CD14-positive monocyte (primary cell): ENCODE measurements at regions not wholly inside any gene's neighbourhood (a gene's known extent, or its start where the extent isn't known, plus 50 kb on each side); places are given as distances from the start of the nearest gene placed in this dataset.
A peak's percentile ranks its signal among the peaks of the same experiment; 100 is the strongest.

Experiments used
- DNase-seq, 3 donors: peaks; one replicate each; pipeline ENCODE4 v3.0.0-alpha.2; 2011 to 2022
- H2AFZ ChIP-seq: 2 replicates; pipeline ENCODE4 v1.6.0; 2012; ENCODE audit warnings: mild to moderate bottlenecking, low read depth, low read length, inconsistent platforms; ENCODE audit not compliant: insufficient read depth, poor library complexity, severe bottlenecking
- H3K27ac ChIP-seq, 2 donors: 1 replicate in 1 of 2; 2 replicates in 1 of 2; pipeline ENCODE4 v1.5.1; 2012 to 2013; ENCODE audit warnings: low read length in 2 of 2, control low read depth in 1 of 2, inconsistent platforms in 1 of 2, low read depth in 1 of 2, mild to moderate bottlenecking in 1 of 2
- H3K27me3 ChIP-seq, 2 donors: one replicate each; pipeline versions ENCODE4 v1.6.0 to v1.6.1; 2011 to 2013; ENCODE audit warnings: low read length in 2 of 2; ENCODE audit not compliant: control insufficient read depth in 2 of 2, insufficient read depth in 2 of 2
- H3K36me3 ChIP-seq, 2 donors: replicated peaks in 1 of 2; 1 replicate in 1 of 2; 2 replicates in 1 of 2; pipeline versions ENCODE4 v1.5.1 to v1.6.1; 2012 to 2013; ENCODE audit warnings: low read length in 2 of 2, control low read depth in 1 of 2, inconsistent platforms in 1 of 2, mild to moderate bottlenecking in 1 of 2; ENCODE audit not compliant: insufficient read depth in 2 of 2, control insufficient read depth in 1 of 2
- H3K4me1 ChIP-seq, 2 donors: 1 replicate in 1 of 2; 2 replicates in 1 of 2; pipeline versions ENCODE4 v1.5.1 to v1.6.1; 2012 to 2013; ENCODE audit warnings: low read length in 2 of 2, control low read depth in 1 of 2, inconsistent platforms in 1 of 2, mild to moderate bottlenecking in 1 of 2, moderate library complexity in 1 of 2; ENCODE audit not compliant: insufficient read depth in 2 of 2, control insufficient read depth in 1 of 2
- H3K4me2 ChIP-seq: replicated peaks from 2 replicates; pipeline ENCODE3; 2012; ENCODE audit warnings: low read length, moderate library complexity, mild to moderate bottlenecking; ENCODE audit not compliant: poor library complexity, severe bottlenecking; ENCODE audit errors: extremely low read depth
- H3K4me3 ChIP-seq, 3 experiments: fragments of 200-600 bp in 1 of 3; sonication (generic) in 1 of 3; replicated peaks in 1 of 3; 1 replicate in 2 of 3; 2 replicates in 1 of 3; pipeline ENCODE4 v1.5.1; 2011 to 2013; ENCODE audit warnings: low read length in 3 of 3, mild to moderate bottlenecking in 3 of 3, control low read depth in 2 of 3, low read depth in 2 of 3, inconsistent platforms in 1 of 3, moderate library complexity in 1 of 3
- H3K79me2 ChIP-seq: 2 replicates; pipeline ENCODE4 v1.6.0; 2012; ENCODE audit warnings: mild to moderate bottlenecking, control low read depth, inconsistent platforms, low read length, moderate library complexity; ENCODE audit not compliant: insufficient read depth
- H3K9ac ChIP-seq: 2 replicates; pipeline ENCODE4 v1.6.0; 2017; ENCODE audit warnings: low read length, mild to moderate bottlenecking; ENCODE audit not compliant: insufficient read depth, poor library complexity, severe bottlenecking
- H3K9me3 ChIP-seq, 2 donors: replicated peaks in 1 of 2; 1 replicate in 1 of 2; 2 replicates in 1 of 2; pipeline versions ENCODE4 v1.5.1 to v1.6.1; 2012 to 2013; ENCODE audit warnings: low read length in 2 of 2, control low read depth in 1 of 2; ENCODE audit not compliant: control insufficient read depth in 1 of 2, insufficient read depth in 1 of 2
- H4K20me1 ChIP-seq: 2 replicates; pipeline ENCODE4 v1.6.0; 2012; ENCODE audit warnings: mild to moderate bottlenecking, low read length, control low read depth, moderate library complexity; ENCODE audit not compliant: insufficient read depth
- H3K27ac Mint-ChIP-seq, 7 donors: one replicate each; pipeline ENCODE4 v1.8.0; 2020; ENCODE audit warnings: mild to moderate bottlenecking in 7 of 7, mixed read lengths in 7 of 7, moderate library complexity in 6 of 7, inconsistent platforms in 2 of 7
- H3K27me3 Mint-ChIP-seq, 3 donors: one replicate each; pipeline ENCODE4 v1.8.0; 2021 to 2022; ENCODE audit warnings: low read depth in 3 of 3, mild to moderate bottlenecking in 3 of 3, mixed read lengths in 3 of 3, moderate library complexity in 3 of 3, inconsistent platforms in 1 of 3
- H3K36me3 Mint-ChIP-seq, 2 donors: one replicate each; pipeline ENCODE4 v1.8.0; 2020; ENCODE audit warnings: mixed read lengths in 2 of 2, inconsistent platforms in 1 of 2, mild to moderate bottlenecking in 1 of 2
- H3K4me1 Mint-ChIP-seq: one replicate; pipeline ENCODE4 v1.8.0; 2020; ENCODE audit warnings: mild to moderate bottlenecking, mixed read lengths
- H3K4me3 Mint-ChIP-seq, 2 donors: one replicate each; pipeline ENCODE4 v1.8.0; 2020; ENCODE audit warnings: mild to moderate bottlenecking in 2 of 2, mixed read lengths in 2 of 2, moderate library complexity in 1 of 2
- H3K9me3 Mint-ChIP-seq, 7 donors: one replicate each; pipeline ENCODE4 v1.8.0; 2020 to 2022; ENCODE audit warnings: mixed read lengths in 7 of 7, mild to moderate bottlenecking in 6 of 7, moderate library complexity in 6 of 7, inconsistent platforms in 2 of 7
- CTCF ChIP-seq: fragments of 200-600 bp; IDR thresholded peaks from one replicate; pipeline ENCODE4 v1.8.0; 2022; ENCODE audit warnings: antibody characterized with exemption, mild to moderate bottlenecking
- whole genome bisulfite sequencing: methylation state at CpG from one replicate; pipeline ENCODE4 v1.1.5; 2013; ENCODE audit warnings: missing lambda C conversion rate; ENCODE audit not compliant: insufficient coverage; 5-methylcytosine and 5-hydroxymethylcytosine counted together
- intact Hi-C, 2 donors: fragments of 100-400 bp; cut with micrococcal nuclease; formaldehyde crosslinking; loops; one replicate each; pipeline versions ENCODE4 v1.15.0 to v1.15.1; 2023

- Histone ChIP-seq H3K79me2 (no peaks in the 10 kb centered on the region), H3K9me3 (no peaks in the 10 kb centered on the region), H3K27me3 (peaks cover 0 to 3% of the 10 kb centered on the region in 2 donors), H3K4me1 (peaks cover 12 to 20% of the 10 kb centered on the region in 2 donors), H3K4me3 (no peak overlapping the region), H4K20me1 (no peaks in the 10 kb centered on the region), H3K27ac (no peak overlapping the region), H3K4me2 (no peak overlapping the region), H2AFZ (no peak overlapping the region), H3K36me3 (no peaks in the 10 kb centered on the region), H3K9ac (no peak overlapping the region)
- Mint-ChIP-seq H3K4me1 (peaks cover 20% of the 10 kb centered on the region), H3K4me3 (no peak overlapping the region), H3K9me3 (peaks cover 0 to 2% (median 0%) of the 10 kb centered on the region in 7 donors), H3K36me3 (no peaks in the 10 kb centered on the region), H3K27me3 (peaks cover 0 to 13% (median 8%) of the 10 kb centered on the region in 3 donors), H3K27ac (peak overlapping the region in 1 of 7 donors; percentile 25)
- no peak for DNase-seq
- TF ChIP-seq CTCF = no peak
- 90% methylated on average over 9 of the region's 12 CpGs for WGBS
- intact Hi-C loops = no loop called here
These were observed 332.5 kb downstream of the CD83 start for GRCh38 chr6:14450133-14450504.

GRCh38 chr6:14450578-14450977 is 333.0 kb downstream of the CD83 start:
- 12% methylated on average over 3 of the region's 6 CpGs for WGBS
- no peaks in the 10 kb centered on the region for H3K36me3 Mint-ChIP-seq
- Histone ChIP-seq H3K27me3 (peaks cover 0 to 3% of the 10 kb centered on the region in 2 donors), H3K4me2 (no peak overlapping the region), H3K79me2 (no peaks in the 10 kb centered on the region), H2AFZ (no peak overlapping the region), H3K4me3 (no peak overlapping the region), H4K20me1 (no peaks in the 10 kb centered on the region), H3K9me3 (no peaks in the 10 kb centered on the region), H3K4me1 (peaks cover 12 to 20% of the 10 kb centered on the region in 2 donors), H3K9ac (no peak overlapping the region), H3K27ac (no peak overlapping the region), H3K36me3 (no peaks in the 10 kb centered on the region)
- H3K4me3 Mint-ChIP-seq = no peak overlapping the region
- peaks cover 0 to 13% (median 8%) of the 10 kb centered on the region in 3 donors for H3K27me3 Mint-ChIP-seq
- no peak for TF ChIP-seq CTCF
- DNase-seq = no peak
- H3K4me1 Mint-ChIP-seq = peaks cover 20% of the 10 kb centered on the region
- peaks cover 0 to 2% (median 0%) of the 10 kb centered on the region in 7 donors for H3K9me3 Mint-ChIP-seq
- no peak overlapping the region for H3K27ac Mint-ChIP-seq
- intact Hi-C loops = no loop called here
